LNCAP (cell line): ENCODE measurements at regions not wholly inside any gene's neighbourhood (a gene's known extent, or its start where the extent isn't known, plus 50 kb on each side); places are given as distances from the start of the nearest gene placed in this dataset.

Experiments used
- CTCF ChIP-seq: fragments of 450-650 bp; IDR thresholded peaks from 2 replicates; pipeline ENCODE4 v1.5.1; 2017; ENCODE audit warnings: mild to moderate bottlenecking

GRCh38 chr4:132284910-132285426 lies 864.1 kb upstream of the PCDH10 start:
- no peak for TF ChIP-seq CTCF

GRCh38 chr4:132297346-132297745 lies 851.7 kb upstream of the PCDH10 start:
- no peak for TF ChIP-seq CTCF

- no peak for TF ChIP-seq CTCF
Measured at GRCh38 chr4:132299841-132300240, 849.3 kb upstream of the PCDH10 start.

- TF ChIP-seq CTCF, result no peak
Measured at GRCh38 chr4:132312521-132312920, 836.6 kb upstream of the PCDH10 start.

- no peak for TF ChIP-seq CTCF
Measured at GRCh38 chr4:132313852-132314251, 835.2 kb upstream of the PCDH10 start.

GRCh38 chr4:132316738-132317137 lies 832.4 kb upstream of the PCDH10 start:
- no peak for TF ChIP-seq CTCF

GRCh38 chr4:132317923-132318322 lies 831.2 kb upstream of the PCDH10 start:
- no peak for TF ChIP-seq CTCF

- TF ChIP-seq CTCF, result no peak
Measured at GRCh38 chr4:132328761-132329160, 820.3 kb upstream of the PCDH10 start.
